NCI-H748 (cell line): ENCODE measurements at regions not wholly inside any gene's neighbourhood (a gene's known extent, or its start where the extent isn't known, plus 50 kb on each side); places are given as distances from the start of the nearest gene placed in this dataset.

Source experiments
- DNase-seq: peaks from one replicate; lab custom pipeline; 2025; ENCODE audit not compliant: unreplicated experiment; lab: John Stamatoyannopoulos, UW

GRCh38 chr16:74183601-74184360 lies 112.8 kb upstream of the PSMD7 start:
- DNase-seq = no peak

GRCh38 chr16:74169687-74170376 lies 126.8 kb upstream of the PSMD7 start:
- DNase-seq = no peak

GRCh38 chr16:74169066-74169465 lies 127.5 kb upstream of the PSMD7 start:
- DNase-seq = no peak

- DNase-seq = no peak
Measured at GRCh38 chr16:74168445-74168844, 128.2 kb upstream of the PSMD7 start.

GRCh38 chr16:74166456-74166855 lies 130.2 kb upstream of the PSMD7 start:
- DNase-seq = no peak

- DNase-seq = no peak
Measured at GRCh38 chr16:74165566-74166080, 131.0 kb upstream of the PSMD7 start.

GRCh38 chr16:74160759-74161158 lies 135.9 kb upstream of the PSMD7 start:
- no peak for DNase-seq

- no peak for DNase-seq
Measured at GRCh38 chr16:74153773-74154172, 142.8 kb upstream of the PSMD7 start.

- DNase-seq = no peak
Measured at GRCh38 chr16:74146643-74147042, 150.0 kb upstream of the PSMD7 start.

GRCh38 chr16:74143171-74143570 lies 153.4 kb upstream of the PSMD7 start:
- DNase-seq = no peak

- no peak for DNase-seq
Measured at GRCh38 chr16:74141015-74141414, 155.6 kb upstream of the PSMD7 start.

GRCh38 chr16:74140557-74140956 lies 156.1 kb upstream of the PSMD7 start:
- DNase-seq = no peak

- no peak for DNase-seq
Measured at GRCh38 chr16:74123826-74124225, 172.8 kb upstream of the PSMD7 start.

GRCh38 chr16:74123195-74123594 lies 173.4 kb upstream of the PSMD7 start:
- DNase-seq = no peak

- peak; percentile 1 for DNase-seq
Measured at GRCh38 chr16:74117798-74118197, 178.8 kb upstream of the PSMD7 start.

- DNase-seq = no peak
Measured at GRCh38 chr16:74113545-74113944, 183.1 kb upstream of the PSMD7 start.

GRCh38 chr16:74111456-74111982 lies 185.1 kb upstream of the PSMD7 start:
- DNase-seq = peak; percentile 1

GRCh38 chr16:74107795-74108610 lies 188.6 kb upstream of the PSMD7 start:
- DNase-seq = peak; percentile 58

GRCh38 chr16:74104022-74104421 lies 192.6 kb upstream of the PSMD7 start:
- DNase-seq = no peak

GRCh38 chr16:74101379-74102137 lies 195.1 kb upstream of the PSMD7 start:
- no peak for DNase-seq
